Caco-2 (cell line): ENCODE measurements at regions not wholly inside any gene's neighbourhood (a gene's known extent, or its start where the extent isn't known, plus 50 kb on each side); places are given as distances from the start of the nearest gene placed in this dataset.

Experiments
- BruUV-seq: library from RNA; stranded (reverse); fragments of 400-500 nt; replicated peaks from 2 replicates; lab custom pipeline; 2021; lab: Mats Ljungman, UMichigan
- CTCF ChIA-PET: fragments of 300-600 bp; sonication (Branson Sonifier 250); formaldehyde crosslinking; loops from one replicate; lab custom pipeline; 2022; ENCODE audit warnings: antibody characterized with exemption; lab: Charles Lee
- POLR2A ChIA-PET: fragments of 300-600 bp; sonication (Branson Sonifier 250); formaldehyde crosslinking; loops from one replicate; lab custom pipeline; 2022; ENCODE audit warnings: antibody characterized with exemption; lab: Charles Lee
- DNase-seq, 2 experiments: peaks; one replicate each; pipeline versions ENCODE4 v3.0.0 to v3.0.0-alpha.2; 2020 to 2022
- H3K27me3 ChIP-seq: replicated peaks from 2 replicates; pipeline ENCODE4 v1.6.0; 2011; ENCODE audit warnings: low read length; ENCODE audit not compliant: control insufficient read depth, insufficient read depth
- H3K36me3 ChIP-seq: 2 replicates; pipeline ENCODE4 v1.5.1; 2011; ENCODE audit warnings: low read length; ENCODE audit not compliant: control insufficient read depth, insufficient read depth
- H3K4me1 ChIP-seq: fragments of 250-450 bp; sonication (Bioruptor Pico); 2 replicates; pipeline ENCODE4 v1.5.1; 2020; ENCODE audit warnings: mild to moderate bottlenecking
- H3K4me3 ChIP-seq: 2 replicates; pipeline ENCODE4 v1.5.1; 2011; ENCODE audit warnings: low read depth, mild to moderate bottlenecking, control low read depth, low read length
- H3K9me3 ChIP-seq: fragments of 250-450 bp; sonication (Bioruptor Pico); 2 replicates; pipeline ENCODE4 v1.5.1; 2020; ENCODE audit warnings: mild to moderate bottlenecking, moderate library complexity
- H3K27ac Mint-ChIP-seq: one replicate; pipeline ENCODE4 v1.8.0; 2022; ENCODE audit warnings: mixed read lengths; ENCODE audit not compliant: unreplicated experiment
- H3K27me3 Mint-ChIP-seq: one replicate; pipeline ENCODE4 v1.8.0; 2022; ENCODE audit warnings: mixed read lengths; ENCODE audit not compliant: insufficient read depth, unreplicated experiment
- H3K36me3 Mint-ChIP-seq: one replicate; pipeline ENCODE4 v1.8.0; 2022; ENCODE audit warnings: mild to moderate bottlenecking, mixed read lengths; ENCODE audit not compliant: insufficient read depth, unreplicated experiment
- H3K4me1 Mint-ChIP-seq: one replicate; pipeline ENCODE4 v1.8.0; 2022; ENCODE audit warnings: low read depth, mixed read lengths; ENCODE audit not compliant: unreplicated experiment
- H3K4me3 Mint-ChIP-seq: one replicate; pipeline ENCODE4 v1.8.0; 2022; ENCODE audit warnings: mild to moderate bottlenecking, moderate library complexity, mixed read lengths; ENCODE audit not compliant: unreplicated experiment
- H3K9me3 Mint-ChIP-seq: one replicate; pipeline ENCODE4 v1.8.0; 2022; ENCODE audit warnings: mixed read lengths; ENCODE audit not compliant: unreplicated experiment
- CTCF ChIP-seq, 2 experiments: fragments of 200-600 bp in 1 of 2; IDR thresholded peaks; 1 replicate in 1 of 2; 2 replicates in 1 of 2; pipeline versions ENCODE4 v1.5.1 to v1.8.0; 2011 to 2022; ENCODE audit warnings: antibody characterized with exemption in 1 of 2, control low read depth in 1 of 2, inconsistent platforms in 1 of 2, low read depth in 1 of 2, low read length in 1 of 2, mild to moderate bottlenecking in 1 of 2, moderate library complexity in 1 of 2; ENCODE audit not compliant: insufficient read depth in 1 of 2, severe bottlenecking in 1 of 2, unreplicated experiment in 1 of 2
- intact Hi-C: fragments of 100-400 bp; cut with micrococcal nuclease; formaldehyde crosslinking; loops from one replicate; pipeline ENCODE4 v1.10.0; 2022; ENCODE audit not compliant: unreplicated experiment

DNA sequence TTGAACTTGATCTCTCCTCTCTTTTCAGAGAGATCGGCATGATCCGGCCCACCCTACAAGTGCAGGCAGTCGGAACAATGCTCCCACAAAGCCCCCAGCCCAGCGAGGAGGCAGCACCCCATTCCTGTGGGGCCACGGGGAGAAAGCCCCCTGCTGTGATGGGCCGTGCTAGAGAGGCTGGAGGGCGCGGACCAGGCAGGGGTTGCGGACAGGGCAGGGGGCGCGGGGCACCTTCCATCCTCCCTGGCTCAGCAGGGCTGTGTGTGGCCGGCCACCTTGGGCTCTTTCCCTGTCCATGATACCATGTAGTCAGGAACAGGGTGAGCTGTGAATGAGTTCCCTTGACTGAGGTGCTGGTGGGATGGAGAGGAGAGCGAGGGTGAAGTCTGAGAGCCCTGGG lies 379.8 kb downstream of the BRD1 start:
- H3K27me3 Mint-ChIP-seq = peaks cover 10% of the 10 kb centered on the region
- BruUV-seq = no TSS peak

GRCh38 chr22:49446759-49447710 lies 380.6 kb downstream of the BRD1 start:
- Mint-ChIP-seq H3K27me3 (peaks cover 10% of the 10 kb centered on the region), H3K36me3 (no peaks in the 10 kb centered on the region), H3K4me3 (no peak overlapping the region), H3K4me1 (peaks cover 11% of the 10 kb centered on the region), H3K27ac (no peak overlapping the region), H3K9me3 (no peaks in the 10 kb centered on the region)
- no peak for TF ChIP-seq CTCF (IDR thresholded peaks at IDR 0.05; ENCODE audit: insufficient read depth in 1 of 2, low read depth in 1 of 2, low read length in 1 of 2, severe bottlenecking in 1 of 2, unreplicated experiment in 1 of 2)
- ChIA-PET POLR2A (no interaction called here), CTCF (no interaction called here)
- intact Hi-C loops = no loop called here
- Histone ChIP-seq H3K4me3 (no peak overlapping the region), H3K27me3 (no peaks in the 10 kb centered on the region), H3K36me3 (no peaks in the 10 kb centered on the region), H3K4me1 (no peaks in the 10 kb centered on the region; the same call in 1 of the 2 replicates), H3K9me3 (no peaks in the 10 kb centered on the region)
- BruUV-seq = no TSS peak
- DNase-seq = no peak

More for the DNA sequence above, 379.8 kb downstream of the BRD1 start:
- H3K36me3 ChIP-seq = no peaks in the 10 kb centered on the region
- no peaks in the 10 kb centered on the region; the same call in 1 of the 2 replicates for H3K4me1 ChIP-seq
- ChIA-PET CTCF (no interaction called here), POLR2A (no interaction called here)
- DNase-seq = no peak
- no peaks in the 10 kb centered on the region for H3K36me3 Mint-ChIP-seq
- H3K9me3 Mint-ChIP-seq = no peaks in the 10 kb centered on the region
- no peaks in the 10 kb centered on the region for H3K9me3 ChIP-seq
- H3K4me1 Mint-ChIP-seq = peaks cover 11% of the 10 kb centered on the region
- H3K4me3 ChIP-seq = no peak overlapping the region
- no peak overlapping the region for H3K27ac Mint-ChIP-seq
- no peak overlapping the region for H3K4me3 Mint-ChIP-seq
- TF ChIP-seq CTCF (IDR thresholded peaks at IDR 0.05; ENCODE audit: insufficient read depth in 1 of 2, low read depth in 1 of 2, low read length in 1 of 2, severe bottlenecking in 1 of 2, unreplicated experiment in 1 of 2) = no peak
- intact Hi-C loops = no loop called here
- H3K27me3 ChIP-seq = no peaks in the 10 kb centered on the region

DNA sequence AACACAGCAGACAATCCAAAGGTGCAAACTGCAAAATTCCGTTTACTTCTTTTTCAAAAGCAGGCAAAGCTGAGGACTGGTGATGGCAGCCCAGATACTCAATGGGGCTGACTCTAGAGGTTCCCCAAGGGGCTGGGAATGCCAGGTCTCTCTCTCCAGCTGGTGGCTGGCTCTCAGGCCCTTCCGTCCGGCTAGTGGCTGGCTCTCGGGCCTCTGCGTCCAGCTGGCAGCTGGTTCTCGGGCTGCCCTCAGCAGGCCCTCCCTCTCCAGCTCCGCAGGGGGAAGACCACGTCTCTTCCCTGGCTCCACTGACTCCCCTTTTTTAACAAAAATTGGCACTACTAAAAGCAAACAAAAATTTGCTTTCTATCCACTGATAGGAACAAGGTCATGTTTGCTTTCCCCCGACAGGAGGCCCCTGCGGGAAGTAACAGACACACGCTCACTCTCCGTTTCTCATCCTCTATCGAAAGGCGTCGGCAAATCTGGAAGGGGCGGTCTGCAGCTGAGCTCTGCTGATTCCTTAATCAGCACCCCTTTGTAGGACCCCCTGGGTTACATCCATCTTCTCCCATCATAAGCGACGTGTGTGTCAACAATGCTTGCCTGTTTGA lies 381.4 kb downstream of the BRD1 start:
- no TSS peak for BruUV-seq
- DNase-seq = no peak
- Mint-ChIP-seq H3K36me3 (no peaks in the 10 kb centered on the region), H3K27ac (no peak overlapping the region), H3K4me3 (no peak overlapping the region), H3K4me1 (peaks cover 11% of the 10 kb centered on the region), H3K9me3 (no peaks in the 10 kb centered on the region), H3K27me3 (peaks cover 10% of the 10 kb centered on the region)
- no peak for TF ChIP-seq CTCF (IDR thresholded peaks at IDR 0.05; ENCODE audit: insufficient read depth in 1 of 2, low read depth in 1 of 2, low read length in 1 of 2, severe bottlenecking in 1 of 2, unreplicated experiment in 1 of 2)
- ChIA-PET POLR2A (no interaction called here), CTCF (no interaction called here)
- intact Hi-C loops = no loop called here
- Histone ChIP-seq H3K4me3 (no peak overlapping the region), H3K27me3 (no peaks in the 10 kb centered on the region), H3K4me1 (no peaks in the 10 kb centered on the region; the same call in 1 of the 2 replicates), H3K9me3 (no peaks in the 10 kb centered on the region), H3K36me3 (no peaks in the 10 kb centered on the region)
